ENCODE measurements at regions not wholly inside any gene's neighbourhood (a gene's known extent, or its start where the extent isn't known, plus 50 kb on each side); places are given as distances from the start of the nearest gene placed in this dataset.

DNA sequence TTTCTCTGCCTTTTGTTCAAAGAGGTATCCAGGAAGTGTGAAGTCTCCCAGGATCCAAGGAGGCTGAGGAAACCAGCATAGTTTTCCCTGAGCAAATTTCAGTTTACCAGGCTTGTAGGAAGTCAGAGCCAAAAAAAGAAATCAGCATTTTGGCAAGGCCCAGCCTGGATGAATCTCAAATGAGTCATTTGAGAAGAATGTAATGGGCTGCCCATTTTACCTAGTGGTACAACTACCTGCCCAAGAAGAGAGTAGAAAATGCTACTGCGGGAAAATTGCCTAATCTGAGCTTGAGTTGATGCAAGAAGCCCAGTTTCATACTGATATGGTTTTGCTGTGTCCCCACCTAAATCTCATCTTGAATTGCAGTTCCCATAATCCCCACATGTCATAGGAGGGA, 284.1 kb upstream of the ZNF507 start:
- 62% methylated on average over 1 of the region's 1 CpG for WGBS
- intact Hi-C loops (cut with DNase I) = no loop called here
- Histone ChIP-seq H3K4me1 (replicated peaks) (no peaks in the 10 kb centered on the region), H3K27me3 (replicated peaks; ENCODE audit: insufficient read depth) (no peaks in the 10 kb centered on the region), H3K4me3 (no peak overlapping the region), H3K36me3 (no peaks in the 10 kb centered on the region), H3K9me3 (no peaks in the 10 kb centered on the region), H3K27ac (no peak overlapping the region)
- TF ChIP-seq POLR2A (IDR thresholded peaks at IDR 0.05) (no peak), POLR2AphosphoS5 (IDR thresholded peaks at IDR 0.05) (peak; percentile 40)
- DNase-seq (ENCODE audit: low spot score) = peak; percentile 12

DNA sequence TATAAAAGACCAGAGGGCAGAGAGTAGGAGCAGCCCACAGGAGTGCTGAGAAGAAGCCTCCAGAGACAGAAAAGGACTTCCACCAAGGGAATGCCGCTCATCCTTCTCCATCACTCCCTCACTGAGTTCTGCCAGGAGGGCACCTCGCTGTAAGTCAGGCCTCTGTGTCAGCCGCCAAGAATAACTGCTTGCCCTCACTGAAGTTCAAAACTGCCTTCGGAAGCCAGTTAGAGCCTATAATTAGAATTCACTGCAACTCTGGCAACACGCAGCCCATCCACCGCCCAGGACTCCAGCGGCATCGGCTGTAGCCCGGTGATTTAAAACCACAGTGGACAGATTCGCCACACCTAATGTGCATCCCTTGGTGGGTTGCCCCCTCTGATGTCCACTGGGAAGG, 281.8 kb upstream of the ZNF507 start:
- no peak overlapping the region for H3K4me3 ChIP-seq
- no peak overlapping the region for H3K27ac ChIP-seq
- intact Hi-C loops (cut with DNase I) = no loop called here
- no peaks in the 10 kb centered on the region for H3K27me3 ChIP-seq (replicated peaks; ENCODE audit: insufficient read depth)
- TF ChIP-seq POLR2A (IDR thresholded peaks at IDR 0.05) = no peak
- TF ChIP-seq POLR2AphosphoS5 (IDR thresholded peaks at IDR 0.05) = no peak
- TF ChIP-seq, protein P1, sequence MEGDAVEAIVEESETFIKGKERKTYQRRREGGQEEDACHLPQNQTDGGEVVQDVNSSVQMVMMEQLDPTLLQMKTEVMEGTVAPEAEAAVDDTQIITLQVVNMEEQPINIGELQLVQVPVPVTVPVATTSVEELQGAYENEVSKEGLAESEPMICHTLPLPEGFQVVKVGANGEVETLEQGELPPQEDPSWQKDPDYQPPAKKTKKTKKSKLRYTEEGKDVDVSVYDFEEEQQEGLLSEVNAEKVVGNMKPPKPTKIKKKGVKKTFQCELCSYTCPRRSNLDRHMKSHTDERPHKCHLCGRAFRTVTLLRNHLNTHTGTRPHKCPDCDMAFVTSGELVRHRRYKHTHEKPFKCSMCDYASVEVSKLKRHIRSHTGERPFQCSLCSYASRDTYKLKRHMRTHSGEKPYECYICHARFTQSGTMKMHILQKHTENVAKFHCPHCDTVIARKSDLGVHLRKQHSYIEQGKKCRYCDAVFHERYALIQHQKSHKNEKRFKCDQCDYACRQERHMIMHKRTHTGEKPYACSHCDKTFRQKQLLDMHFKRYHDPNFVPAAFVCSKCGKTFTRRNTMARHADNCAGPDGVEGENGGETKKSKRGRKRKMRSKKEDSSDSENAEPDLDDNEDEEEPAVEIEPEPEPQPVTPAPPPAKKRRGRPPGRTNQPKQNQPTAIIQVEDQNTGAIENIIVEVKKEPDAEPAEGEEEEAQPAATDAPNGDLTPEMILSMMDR (IDR thresholded peaks at IDR 0.05) = no peak
- no peak for DNase-seq (ENCODE audit: low spot score)
- no peaks in the 10 kb centered on the region for H3K4me1 ChIP-seq (replicated peaks)
- H3K9me3 ChIP-seq = no peaks in the 10 kb centered on the region
- 82% methylated on average over 10 of the region's 10 CpGs for WGBS
- no peaks in the 10 kb centered on the region for H3K36me3 ChIP-seq

DNA sequence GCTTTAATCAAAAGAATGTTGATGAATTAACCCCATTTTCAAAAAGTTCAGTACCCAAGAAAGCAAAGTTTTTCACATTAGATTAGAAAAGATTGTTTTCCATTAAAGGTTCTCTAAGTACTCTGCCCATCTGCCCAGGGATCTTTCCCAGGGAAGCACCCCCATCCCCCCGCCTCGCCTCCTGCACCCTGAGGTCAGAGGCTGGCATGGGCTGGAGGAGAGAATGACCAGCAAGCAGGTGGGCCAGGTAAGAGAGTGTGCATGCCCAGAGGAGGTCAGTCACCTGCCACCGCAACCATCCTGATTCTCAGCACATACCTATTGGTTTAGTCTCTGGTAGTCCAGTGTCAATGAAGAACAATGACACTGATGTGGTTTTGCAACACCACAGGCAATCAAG, 279.4 kb upstream of the ZNF507 start:
- no peaks in the 10 kb centered on the region for H3K9me3 ChIP-seq
- no peak overlapping the region for H3K27ac ChIP-seq
- intact Hi-C loops (cut with DNase I) = no loop called here
- no peaks in the 10 kb centered on the region for H3K4me1 ChIP-seq (replicated peaks)
- H3K27me3 ChIP-seq (replicated peaks; ENCODE audit: insufficient read depth) = no peaks in the 10 kb centered on the region
- H3K4me3 ChIP-seq = no peak overlapping the region
- no peaks in the 10 kb centered on the region for H3K36me3 ChIP-seq
- WGBS = 93% methylated on average over 3 of the region's 3 CpGs
- DNase-seq (ENCODE audit: low spot score) = no peak
- TF ChIP-seq POLR2AphosphoS5 (IDR thresholded peaks at IDR 0.05) (no peak), POLR2A (IDR thresholded peaks at IDR 0.05) (no peak)
- TF ChIP-seq, protein P1 (IDR thresholded peaks at IDR 0.05) = no peak

DNA sequence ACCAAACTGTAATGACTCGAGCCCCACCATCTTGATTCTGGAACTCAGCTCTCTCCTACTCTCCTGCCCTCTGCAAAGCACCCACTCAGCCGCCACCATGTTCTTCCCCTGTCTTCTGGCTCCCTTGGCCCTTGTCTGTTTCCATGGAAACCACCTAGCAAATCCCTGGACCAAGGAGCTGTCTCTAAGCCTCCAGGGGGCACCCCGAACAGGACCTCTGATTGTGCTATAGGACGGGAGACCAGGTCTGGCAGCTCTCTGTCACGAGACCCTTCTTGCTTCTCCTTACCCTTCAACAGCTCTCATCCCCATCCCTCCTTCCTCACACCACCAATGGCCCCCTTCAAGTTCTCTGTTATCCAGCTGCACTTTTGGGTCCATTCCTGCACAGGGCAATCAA, 277.7 kb upstream of the ZNF507 start:
- Histone ChIP-seq H3K27me3 (replicated peaks; ENCODE audit: insufficient read depth) (no peaks in the 10 kb centered on the region), H3K4me1 (replicated peaks) (no peaks in the 10 kb centered on the region), H3K4me3 (no peak overlapping the region), H3K27ac (no peak overlapping the region), H3K9me3 (no peaks in the 10 kb centered on the region), H3K36me3 (no peaks in the 10 kb centered on the region)
- intact Hi-C loops (cut with DNase I) = no loop called here
- no peak for DNase-seq (ENCODE audit: low spot score)
- TF ChIP-seq POLR2AphosphoS5 (IDR thresholded peaks at IDR 0.05) = no peak
- TF ChIP-seq POLR2A (IDR thresholded peaks at IDR 0.05) = no peak
- TF ChIP-seq, protein P1 (IDR thresholded peaks at IDR 0.05) = no peak
- 90% methylated on average over 5 of the region's 5 CpGs for WGBS

DNA sequence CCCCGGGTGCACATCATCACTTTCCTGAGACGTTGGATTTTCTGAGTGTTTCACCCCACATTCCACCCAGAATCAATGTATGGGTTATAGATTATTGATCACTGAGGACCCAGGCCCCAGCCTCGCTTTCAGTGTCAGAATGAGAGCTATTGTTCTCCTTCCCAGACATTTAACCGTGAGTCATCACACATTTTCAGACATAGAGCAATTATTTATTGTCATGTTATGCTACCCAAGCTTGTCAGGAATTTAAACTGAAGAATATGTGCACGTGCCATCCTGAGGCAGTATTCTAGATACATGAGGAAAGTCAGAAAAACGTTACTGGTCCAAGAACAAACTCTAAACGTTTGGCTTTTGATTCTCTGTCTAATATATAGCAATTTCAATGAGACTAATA, 276.6 kb upstream of the ZNF507 start:
- no peaks in the 10 kb centered on the region for H3K9me3 ChIP-seq
- TF ChIP-seq POLR2A (IDR thresholded peaks at IDR 0.05) = no peak
- no peak for TF ChIP-seq POLR2AphosphoS5 (IDR thresholded peaks at IDR 0.05)
- TF ChIP-seq, protein P1 (IDR thresholded peaks at IDR 0.05) = no peak
- no peaks in the 10 kb centered on the region for H3K27me3 ChIP-seq (replicated peaks; ENCODE audit: insufficient read depth)
- H3K4me1 ChIP-seq (replicated peaks) = no peaks in the 10 kb centered on the region
- intact Hi-C loops (cut with DNase I) = no loop called here
- 53% methylated on average over 7 of the region's 7 CpGs for WGBS
- H3K27ac ChIP-seq = no peak overlapping the region
- DNase-seq (ENCODE audit: low spot score) = no peak
- no peak overlapping the region for H3K4me3 ChIP-seq
- no peaks in the 10 kb centered on the region for H3K36me3 ChIP-seq
